ENCODE measurements at regions not wholly inside any gene's neighbourhood (a gene's known extent, or its start where the extent isn't known, plus 50 kb on each side); places are given as distances from the start of the nearest gene placed in this dataset.
"Not testable (repeated sequence)": the region's sequence is repeated elsewhere in the genome, so short reads cannot be mapped to it uniquely, and the experiment has no call there.

- Histone ChIP-seq H2BK12ac (ENCODE audit: low read length) (no peak overlapping the region), H3K9me3 (replicated peaks in 1 of 2; ENCODE audit: control insufficient read depth in 2 of 2, insufficient read depth in 1 of 2, low read depth in 1 of 2, low read length in 2 of 2) (no peaks in the 10 kb centered on the region), H3K36me3 (replicated peaks in 1 of 2; ENCODE audit: control insufficient read depth in 2 of 2, insufficient read depth in 2 of 2, low read length in 2 of 2) (no peaks in the 10 kb centered on the region), H2AK5ac (ENCODE audit: low read depth, low read length) (no peak overlapping the region), H2BK15ac (ENCODE audit: low read length) (no peak overlapping the region), H2BK120ac (ENCODE audit: low read depth, low read length) (no peak overlapping the region), H3K4me1 (ENCODE audit: control insufficient read depth in 2 of 2, insufficient read depth in 1 of 2, low read depth in 1 of 2, low read length in 2 of 2) (no peaks in the 10 kb centered on the region), H3K27ac (replicated peaks; ENCODE audit: low read length) (no peak overlapping the region), H3K23ac (ENCODE audit: low read depth, low read length, poor library complexity) (no peak overlapping the region), H4K8ac (ENCODE audit: low read depth, low read length) (no peak overlapping the region), H4K91ac (ENCODE audit: low read depth, low read length, poor library complexity) (no peak overlapping the region), H3K4me3 (ENCODE audit: low read length in 2 of 2) (no peak overlapping the region), H3K9ac (ENCODE audit: low read depth, low read length, poor library complexity) (no peak overlapping the region), H3K27me3 (ENCODE audit: control insufficient read depth in 3 of 3, insufficient read depth in 3 of 3, low read depth in 1 of 3, low read length in 3 of 3) (no peaks in the 10 kb centered on the region), H2BK5ac (ENCODE audit: low read length) (no peak overlapping the region), H2AFZ (ENCODE audit: low read length) (no peak overlapping the region), H3K79me1 (ENCODE audit: low read depth, low read length) (no peaks in the 10 kb centered on the region), H3K4ac (ENCODE audit: low read length) (no peak overlapping the region), H3K14ac (ENCODE audit: low read length) (no peak overlapping the region), H3K18ac (ENCODE audit: low read length) (no peak overlapping the region), H3K4me2 (ENCODE audit: insufficient read depth, low read length, poor library complexity, severe bottlenecking) (no peak overlapping the region)
- DNase-seq (ENCODE audit: low spot score), result no peak
- no CpG with 5 or more reads among the region's 2 CpGs for WGBS, 2 donors (ENCODE audit: extremely low coverage in 2 of 2, insufficient read length in 2 of 2, insufficient replicate concordance in 1 of 2)
Observed at GRCh38 chr5:15283076-15283475, 216.9 kb upstream of the FBXL7 start.

- H2AFZ ChIP-seq (ENCODE audit: low read length), result no peak overlapping the region
- H2BK15ac ChIP-seq (ENCODE audit: low read length), result no peak overlapping the region
- H4K8ac ChIP-seq (ENCODE audit: low read depth, low read length), result no peak overlapping the region
- no peak overlapping the region for H3K18ac ChIP-seq (ENCODE audit: low read length)
- H2BK120ac ChIP-seq (ENCODE audit: low read depth, low read length), result no peak overlapping the region
- H3K79me1 ChIP-seq (ENCODE audit: low read depth, low read length), result no peaks in the 10 kb centered on the region
- no CpG with 5 or more reads among the region's 2 CpGs for WGBS, 2 donors (ENCODE audit: extremely low coverage in 2 of 2, insufficient read length in 2 of 2, insufficient replicate concordance in 1 of 2)
- H3K4me2 ChIP-seq (ENCODE audit: insufficient read depth, low read length, poor library complexity, severe bottlenecking), result no peak overlapping the region
- no peak overlapping the region for H3K4ac ChIP-seq (ENCODE audit: low read length)
- H3K4me1 ChIP-seq (ENCODE audit: control insufficient read depth in 2 of 2, insufficient read depth in 1 of 2, low read depth in 1 of 2, low read length in 2 of 2), result no peaks in the 10 kb centered on the region
- H4K91ac ChIP-seq (ENCODE audit: low read depth, low read length, poor library complexity), result no peak overlapping the region
- H3K27ac ChIP-seq (replicated peaks; ENCODE audit: low read length), result no peak overlapping the region
- H3K14ac ChIP-seq (ENCODE audit: low read length), result no peak overlapping the region
- DNase-seq (ENCODE audit: low spot score), result no peak
- H3K27me3 ChIP-seq (ENCODE audit: control insufficient read depth in 3 of 3, insufficient read depth in 3 of 3, low read depth in 1 of 3, low read length in 3 of 3), result no peaks in the 10 kb centered on the region
- H2BK5ac ChIP-seq (ENCODE audit: low read length), result no peak overlapping the region
- no peak overlapping the region for H2AK5ac ChIP-seq (ENCODE audit: low read depth, low read length)
- H3K9ac ChIP-seq (ENCODE audit: low read depth, low read length, poor library complexity), result no peak overlapping the region
- H2BK12ac ChIP-seq (ENCODE audit: low read length), result no peak overlapping the region
- no peaks in the 10 kb centered on the region for H3K9me3 ChIP-seq (replicated peaks in 1 of 2; ENCODE audit: control insufficient read depth in 2 of 2, insufficient read depth in 1 of 2, low read depth in 1 of 2, low read length in 2 of 2)
- H3K36me3 ChIP-seq (replicated peaks in 1 of 2; ENCODE audit: control insufficient read depth in 2 of 2, insufficient read depth in 2 of 2, low read length in 2 of 2), result no peaks in the 10 kb centered on the region
- H3K23ac ChIP-seq (ENCODE audit: low read depth, low read length, poor library complexity), result no peak overlapping the region
- H3K4me3 ChIP-seq (ENCODE audit: low read length in 2 of 2), result no peak overlapping the region
Observed at GRCh38 chr5:15282611-15283010, 217.4 kb upstream of the FBXL7 start.

- H3K27ac ChIP-seq (replicated peaks; ENCODE audit: low read length); H2AK5ac ChIP-seq (ENCODE audit: low read depth, low read length); H2AFZ ChIP-seq (ENCODE audit: low read length); DNase-seq (ENCODE audit: low spot score); H2BK120ac ChIP-seq (ENCODE audit: low read depth, low read length); H3K14ac ChIP-seq (ENCODE audit: low read length); H3K23ac ChIP-seq (ENCODE audit: low read depth, low read length, poor library complexity); H2BK5ac ChIP-seq (ENCODE audit: low read length); H3K4ac ChIP-seq (ENCODE audit: low read length); H4K8ac ChIP-seq (ENCODE audit: low read depth, low read length); H4K91ac ChIP-seq (ENCODE audit: low read depth, low read length, poor library complexity); H2BK15ac ChIP-seq (ENCODE audit: low read length); H3K27me3 ChIP-seq (ENCODE audit: control insufficient read depth in 3 of 3, insufficient read depth in 3 of 3, low read depth in 1 of 3, low read length in 3 of 3); H3K4me3 ChIP-seq (ENCODE audit: low read length in 2 of 2); H3K4me1 ChIP-seq (ENCODE audit: control insufficient read depth in 2 of 2, insufficient read depth in 1 of 2, low read depth in 1 of 2, low read length in 2 of 2); H2BK12ac ChIP-seq (ENCODE audit: low read length); H3K9ac ChIP-seq (ENCODE audit: low read depth, low read length, poor library complexity); H3K9me3 ChIP-seq (replicated peaks in 1 of 2; ENCODE audit: control insufficient read depth in 2 of 2, insufficient read depth in 1 of 2, low read depth in 1 of 2, low read length in 2 of 2); H3K36me3 ChIP-seq (replicated peaks in 1 of 2; ENCODE audit: control insufficient read depth in 2 of 2, insufficient read depth in 2 of 2, low read length in 2 of 2); H3K18ac ChIP-seq (ENCODE audit: low read length); H3K4me2 ChIP-seq (ENCODE audit: insufficient read depth, low read length, poor library complexity, severe bottlenecking); H3K79me1 ChIP-seq (ENCODE audit: low read depth, low read length): not testable (repeated sequence)
- WGBS, 2 donors (ENCODE audit: extremely low coverage in 2 of 2, insufficient read length in 2 of 2, insufficient replicate concordance in 1 of 2), result no CpG with 5 or more reads among the region's 9 CpGs
Observed at GRCh38 chr5:15271596-15271995, 228.4 kb upstream of the FBXL7 start.

- H3K4ac ChIP-seq (ENCODE audit: low read length), result no peak overlapping the region
- H3K27me3 ChIP-seq (ENCODE audit: control insufficient read depth in 3 of 3, insufficient read depth in 3 of 3, low read depth in 1 of 3, low read length in 3 of 3), result no peaks in the 10 kb centered on the region
- H2BK5ac ChIP-seq (ENCODE audit: low read length), result no peak overlapping the region
- no peak overlapping the region for H3K27ac ChIP-seq (replicated peaks; ENCODE audit: low read length)
- no peak for DNase-seq (ENCODE audit: low spot score)
- H2BK12ac ChIP-seq (ENCODE audit: low read length), result no peak overlapping the region
- H2AFZ ChIP-seq (ENCODE audit: low read length), result no peak overlapping the region
- H4K8ac ChIP-seq (ENCODE audit: low read depth, low read length), result no peak overlapping the region
- H2BK15ac ChIP-seq (ENCODE audit: low read length), result no peak overlapping the region
- no peak overlapping the region for H2AK5ac ChIP-seq (ENCODE audit: low read depth, low read length)
- H3K14ac ChIP-seq (ENCODE audit: low read length), result no peak overlapping the region
- no peak overlapping the region for H4K91ac ChIP-seq (ENCODE audit: low read depth, low read length, poor library complexity)
- H3K23ac ChIP-seq (ENCODE audit: low read depth, low read length, poor library complexity), result no peak overlapping the region
- H3K79me1 ChIP-seq (ENCODE audit: low read depth, low read length), result no peaks in the 10 kb centered on the region
- no peaks in the 10 kb centered on the region for H3K36me3 ChIP-seq (replicated peaks in 1 of 2; ENCODE audit: control insufficient read depth in 2 of 2, insufficient read depth in 2 of 2, low read length in 2 of 2)
- no peaks in the 10 kb centered on the region for H3K9me3 ChIP-seq (replicated peaks in 1 of 2; ENCODE audit: control insufficient read depth in 2 of 2, insufficient read depth in 1 of 2, low read depth in 1 of 2, low read length in 2 of 2)
- no peak overlapping the region for H3K9ac ChIP-seq (ENCODE audit: low read depth, low read length, poor library complexity)
- no CpG with 5 or more reads among the region's 2 CpGs for WGBS, 2 donors (ENCODE audit: extremely low coverage in 2 of 2, insufficient read length in 2 of 2, insufficient replicate concordance in 1 of 2)
- no peak overlapping the region for H3K18ac ChIP-seq (ENCODE audit: low read length)
- peaks cover 0 to 7% of the 10 kb centered on the region in 2 donors for H3K4me1 ChIP-seq (ENCODE audit: control insufficient read depth in 2 of 2, insufficient read depth in 1 of 2, low read depth in 1 of 2, low read length in 2 of 2)
- no peak overlapping the region for H2BK120ac ChIP-seq (ENCODE audit: low read depth, low read length)
- H3K4me2 ChIP-seq (ENCODE audit: insufficient read depth, low read length, poor library complexity, severe bottlenecking), result no peak overlapping the region
- H3K4me3 ChIP-seq (ENCODE audit: low read length in 2 of 2), result no peak overlapping the region
Observed at GRCh38 chr5:15267966-15268365, 232.0 kb upstream of the FBXL7 start.

Data from neuronal stem cell (in vitro differentiated cells).